Esophagus (tissue), 2 donors: ENCODE measurements at regions not wholly inside any gene's neighbourhood (a gene's known extent, or its start where the extent isn't known, plus 50 kb on each side); places are given as distances from the start of the nearest gene placed in this dataset.
A peak's percentile ranks its signal among the peaks of the same experiment; 100 is the strongest.

Experiments used
- H3K27ac ChIP-seq, 2 donors: one replicate each; pipeline ENCODE4 v1.5.1; 2013; ENCODE audit warnings: low read depth in 2 of 2, mild to moderate bottlenecking in 2 of 2, inconsistent platforms in 1 of 2, low read length in 1 of 2, moderate library complexity in 1 of 2
- H3K27me3 ChIP-seq, 2 donors: one replicate each; pipeline ENCODE4 v1.6.1; 2013; ENCODE audit warnings: low read length in 2 of 2, control low read depth in 1 of 2, mild to moderate bottlenecking in 1 of 2; ENCODE audit not compliant: insufficient read depth in 2 of 2, control insufficient read depth in 1 of 2
- H3K36me3 ChIP-seq, 2 donors: one replicate each; pipeline ENCODE4 v1.6.1; 2013; ENCODE audit warnings: low read length in 1 of 2; ENCODE audit not compliant: control insufficient read depth in 2 of 2, insufficient read depth in 2 of 2
- H3K4me1 ChIP-seq, 2 donors: one replicate each; pipeline ENCODE4 v1.6.1; 2013; ENCODE audit warnings: low read length in 1 of 2; ENCODE audit not compliant: control insufficient read depth in 2 of 2, insufficient read depth in 2 of 2
- H3K4me3 ChIP-seq, 2 donors: one replicate each; pipeline ENCODE4 v1.5.1; 2013; ENCODE audit warnings: low read length in 2 of 2, mild to moderate bottlenecking in 2 of 2, low read depth in 1 of 2, moderate library complexity in 1 of 2
- H3K9me3 ChIP-seq, 2 donors: one replicate each; pipeline ENCODE4 v1.6.1; 2013; ENCODE audit warnings: mild to moderate bottlenecking in 2 of 2, low read depth in 1 of 2, low read length in 1 of 2, moderate library complexity in 1 of 2; ENCODE audit not compliant: control insufficient read depth in 2 of 2, insufficient read depth in 1 of 2
- WGBS, 2 donors: extraction: QIAGEN DNeasy Blood & Tissue Kit; methylation state at CpG; one replicate each; pipeline ENCODE4 v1.1.7; 2013; 5-methylcytosine and 5-hydroxymethylcytosine counted together
- donor health status: healthy with polysubstance abuse.
- donor health status: Bipolar disorder and iron deficiency.

DNA sequence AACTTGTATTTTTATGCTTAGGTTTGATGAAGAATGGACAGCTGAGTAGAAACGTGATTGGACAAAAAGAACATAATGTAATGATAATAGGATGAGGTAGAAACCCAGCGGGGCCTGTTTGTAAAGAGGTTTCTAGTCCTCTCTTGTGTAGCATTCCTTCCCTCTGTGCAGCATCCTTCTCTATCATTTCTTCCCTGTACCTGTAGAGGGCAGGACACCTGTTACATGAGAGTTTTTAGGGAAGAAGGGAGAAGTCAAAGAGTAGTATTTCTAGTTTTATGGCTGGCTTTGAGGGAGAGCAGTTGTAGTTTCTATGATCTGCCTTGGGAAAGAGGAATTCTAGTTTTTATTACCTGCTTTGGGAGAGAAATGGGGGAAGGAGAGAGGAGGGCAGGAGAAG is 162.1 kb upstream of the FST start:
- Histone ChIP-seq H3K9me3 (no peaks in the 10 kb centered on the region), H3K27me3 (no peaks in the 10 kb centered on the region), H3K4me3 (no peak overlapping the region), H3K27ac (no peak overlapping the region), H3K36me3 (no peaks in the 10 kb centered on the region), H3K4me1 (no peaks in the 10 kb centered on the region)
- 56 to 66% methylated on average over 2 of the region's 2 CpGs for WGBS, 2 donors

DNA sequence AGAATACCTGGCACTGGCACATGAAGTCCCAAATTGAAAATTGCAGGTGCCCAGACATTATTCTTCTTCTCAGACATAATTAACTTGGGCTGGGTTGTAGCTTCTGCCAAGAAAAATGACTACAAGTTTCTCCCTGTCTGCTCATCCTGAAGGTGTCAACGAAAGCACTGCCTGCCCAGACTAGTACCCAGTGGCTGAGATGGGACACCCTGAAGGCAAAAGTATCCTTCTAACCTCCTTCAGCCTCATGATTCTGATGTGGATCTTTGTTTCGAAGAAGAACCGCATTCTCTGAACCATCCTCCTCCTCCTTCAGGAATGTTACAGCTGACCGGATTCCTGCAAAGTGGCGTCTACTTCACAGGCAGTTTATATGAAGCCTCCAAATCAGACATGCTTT is 161.1 kb upstream of the FST start:
- Histone ChIP-seq H3K4me3 (no peak overlapping the region), H3K36me3 (no peaks in the 10 kb centered on the region), H3K27ac (no peak overlapping the region), H3K27me3 (no peaks in the 10 kb centered on the region), H3K4me1 (peaks cover 0 to 2% of the 10 kb centered on the region in 2 donors), H3K9me3 (no peaks in the 10 kb centered on the region)
- 40 to 71% methylated on average over 5 of the region's 5 CpGs for WGBS, 2 donors

DNA sequence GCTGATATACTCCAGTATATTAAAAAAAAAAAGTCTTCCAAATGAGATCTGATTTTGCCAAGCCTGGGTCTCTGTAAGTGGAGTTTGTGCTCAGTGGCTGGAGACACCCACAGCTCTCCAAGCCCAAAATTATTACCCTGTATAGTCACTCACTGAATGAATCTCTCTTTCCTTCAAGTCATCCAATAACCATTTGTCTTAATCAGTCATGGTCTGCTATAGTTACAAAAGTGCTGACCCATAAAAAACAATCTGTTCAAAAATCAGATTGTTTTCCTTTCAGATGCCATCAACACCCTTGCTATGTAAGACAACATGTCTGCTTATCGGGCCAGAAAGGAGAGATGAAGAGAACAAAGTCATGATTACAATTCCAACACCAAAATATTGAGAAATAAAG is 159.4 kb upstream of the FST start:
- no peak overlapping the region for H3K4me3 ChIP-seq
- no peaks in the 10 kb centered on the region for H3K27me3 ChIP-seq
- H3K36me3 ChIP-seq = no peaks in the 10 kb centered on the region
- no peak overlapping the region for H3K27ac ChIP-seq
- H3K9me3 ChIP-seq = no peaks in the 10 kb centered on the region
- H3K4me1 ChIP-seq = peaks cover 0 to 2% of the 10 kb centered on the region in 2 donors
- WGBS, 2 donors = 77 to 81% methylated on average over 1 of the region's 1 CpG

DNA sequence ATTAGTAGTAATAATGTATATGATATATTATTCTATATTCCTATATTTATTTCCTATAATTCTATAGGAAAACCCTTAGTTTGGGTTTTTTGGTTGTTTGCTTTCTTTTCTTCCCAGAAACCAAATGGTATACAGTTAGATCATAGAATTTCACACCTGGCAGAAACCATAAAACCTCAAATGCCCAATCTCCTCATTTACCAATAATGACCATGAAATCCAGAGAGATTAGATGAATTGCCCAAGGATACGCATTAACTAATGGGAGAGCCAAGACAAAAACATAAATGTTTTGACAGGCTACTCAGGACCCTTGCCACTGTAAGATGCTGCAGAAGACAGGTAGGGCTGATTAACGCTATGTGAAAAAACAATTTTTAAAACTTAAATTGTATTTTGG is 158.7 kb upstream of the FST start:
- no peaks in the 10 kb centered on the region for H3K27me3 ChIP-seq
- peaks cover 0 to 2% of the 10 kb centered on the region in 2 donors for H3K4me1 ChIP-seq
- H3K36me3 ChIP-seq = no peaks in the 10 kb centered on the region
- H3K4me3 ChIP-seq = no peak overlapping the region
- no peaks in the 10 kb centered on the region for H3K9me3 ChIP-seq
- no peak overlapping the region for H3K27ac ChIP-seq
- 84 to 85% methylated on average over 2 of the region's 2 CpGs for WGBS, 2 donors

DNA sequence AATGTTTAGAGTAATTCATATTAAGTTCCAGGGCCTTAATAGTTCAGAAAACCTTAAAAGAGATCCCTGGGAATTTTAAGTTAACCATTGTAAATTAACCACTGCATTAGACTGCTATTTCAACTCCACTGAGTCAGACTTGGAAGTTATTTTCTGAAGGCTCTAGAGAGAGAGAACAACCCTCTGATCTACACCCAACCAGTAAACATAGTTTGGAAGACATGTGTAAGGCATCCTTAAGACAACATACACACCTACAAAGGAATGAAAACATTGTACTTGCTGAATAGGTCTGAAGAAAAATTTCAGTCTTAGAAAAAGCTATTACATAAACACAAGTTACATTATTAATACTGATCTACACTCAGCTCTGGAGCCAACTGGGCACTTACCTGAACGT is 158.2 kb upstream of the FST start:
- WGBS, 2 donors = 34 to 50% methylated on average over 1 of the region's 1 CpG
- Histone ChIP-seq H3K4me1 (peaks cover 0 to 2% of the 10 kb centered on the region in 2 donors), H3K27ac (no peak overlapping the region)

DNA sequence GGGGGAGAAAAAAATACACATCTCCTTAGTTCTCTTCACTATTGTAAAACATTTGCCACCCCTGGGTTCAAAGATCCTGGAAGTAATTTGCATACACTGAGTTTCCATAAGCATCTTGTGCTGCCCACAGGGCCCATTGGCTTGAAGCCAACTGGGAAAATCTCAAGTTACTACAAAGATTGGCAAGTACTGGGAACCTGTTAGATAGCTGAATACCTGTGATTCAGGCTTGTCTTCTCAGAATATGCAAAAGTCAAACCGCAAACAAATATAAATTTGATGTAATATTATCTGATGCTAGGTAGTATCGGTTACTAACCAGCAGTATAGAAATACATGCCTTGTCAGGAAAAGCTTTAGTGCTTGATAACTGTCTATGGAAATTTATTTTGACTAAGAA is 156.9 kb upstream of the FST start:
- Histone ChIP-seq H3K4me3 (no peak overlapping the region), H3K36me3 (no peaks in the 10 kb centered on the region), H3K27ac (peak overlapping the region in 1 of 2 donors; percentile 27), H3K9me3 (no peaks in the 10 kb centered on the region), H3K4me1 (peaks cover 0 to 2% of the 10 kb centered on the region in 2 donors), H3K27me3 (no peaks in the 10 kb centered on the region)
- WGBS, 2 donors = 65 to 70% methylated on average over 2 of the region's 2 CpGs

More for the DNA sequence above, 158.2 kb upstream of the FST start:
- no peak overlapping the region for H3K4me3 ChIP-seq
- no peaks in the 10 kb centered on the region for H3K36me3 ChIP-seq
- H3K9me3 ChIP-seq = no peaks in the 10 kb centered on the region
- H3K27me3 ChIP-seq = no peaks in the 10 kb centered on the region

DNA sequence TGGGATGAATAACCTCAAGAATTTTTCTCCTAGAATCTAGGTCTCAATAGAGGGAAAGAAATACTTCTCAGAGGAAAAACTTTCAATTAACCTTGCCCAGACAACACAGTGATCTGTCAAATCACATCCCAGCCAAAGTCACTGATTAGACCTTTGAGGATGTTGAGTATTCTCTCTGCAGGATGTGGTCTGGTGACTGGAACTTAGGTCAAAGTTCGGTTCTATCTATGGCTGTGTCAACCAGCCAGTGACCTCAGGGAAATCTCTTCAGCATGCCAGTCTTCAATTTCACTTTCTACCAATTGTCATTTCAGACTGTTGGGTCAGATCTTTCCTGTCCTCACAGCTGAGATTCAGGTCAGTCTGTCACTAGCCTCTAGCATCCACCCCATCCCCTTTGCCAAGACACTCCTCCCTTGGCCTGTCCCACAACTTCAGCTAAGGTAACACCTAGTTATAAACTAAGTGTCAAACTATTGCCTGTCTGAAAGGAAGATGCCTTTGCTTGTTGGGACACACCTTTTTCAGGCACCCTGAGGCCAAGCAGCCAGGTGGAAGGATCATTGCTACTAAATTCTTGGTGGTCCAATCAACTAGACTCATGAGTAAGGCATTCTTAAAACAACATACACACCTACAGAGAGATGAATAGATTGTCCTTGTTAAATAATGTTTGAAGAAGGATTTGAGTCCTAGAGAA is 156.3 kb upstream of the FST start:
- 33 to 47% methylated on average over 1 of the region's 1 CpG for WGBS, 2 donors
- H3K4me1 ChIP-seq = peaks cover 0 to 2% of the 10 kb centered on the region in 2 donors
- H3K27ac ChIP-seq = peak overlapping the region; percentile 33 to 47

DNA sequence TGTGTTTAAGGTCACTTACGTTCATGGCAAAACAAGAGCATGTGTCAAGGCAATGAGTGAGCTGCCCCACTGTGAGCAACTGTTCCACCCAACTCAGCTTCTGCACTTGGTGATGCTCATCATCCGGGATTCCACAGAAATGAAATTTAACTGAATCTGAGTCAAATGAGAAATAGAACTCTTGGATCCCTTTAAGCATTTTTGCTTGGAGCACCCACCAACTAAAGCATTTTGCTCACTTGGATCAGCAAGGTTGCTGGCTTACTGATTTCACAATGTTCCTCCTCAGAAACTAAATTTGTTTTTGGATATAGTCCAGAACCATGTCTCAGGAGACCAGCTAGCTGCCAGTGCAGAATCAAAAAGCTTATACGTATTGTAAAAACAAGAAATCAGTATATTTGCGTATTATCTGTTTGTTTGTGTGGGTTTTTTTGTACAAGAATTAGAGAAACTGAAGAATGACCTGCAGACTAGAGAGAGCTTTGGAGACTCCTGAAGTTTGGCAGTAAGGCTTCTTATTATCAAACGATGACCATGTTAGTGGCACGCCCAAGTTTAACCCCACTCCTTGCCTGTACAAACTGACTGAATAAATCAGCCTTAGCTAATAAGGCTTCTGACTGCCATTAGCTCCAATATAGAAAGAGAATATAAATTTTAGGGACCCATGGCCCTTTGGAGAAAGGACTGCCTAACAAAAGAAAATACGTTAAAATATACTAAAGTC is 153.8 kb upstream of the FST start:
- H3K4me3 ChIP-seq = no peak overlapping the region
- H3K4me1 ChIP-seq = peaks cover 0 to 2% of the 10 kb centered on the region in 2 donors
- no peaks in the 10 kb centered on the region for H3K9me3 ChIP-seq
- WGBS, 2 donors = 55 to 66% methylated on average over 7 of the region's 7 CpGs
- no peaks in the 10 kb centered on the region for H3K36me3 ChIP-seq
- H3K27ac ChIP-seq = no peak overlapping the region
- no peaks in the 10 kb centered on the region for H3K27me3 ChIP-seq

More for the DNA sequence above, 156.3 kb upstream of the FST start:
- Histone ChIP-seq H3K9me3 (no peaks in the 10 kb centered on the region), H3K4me3 (no peak overlapping the region), H3K36me3 (no peaks in the 10 kb centered on the region), H3K27me3 (no peaks in the 10 kb centered on the region)

DNA sequence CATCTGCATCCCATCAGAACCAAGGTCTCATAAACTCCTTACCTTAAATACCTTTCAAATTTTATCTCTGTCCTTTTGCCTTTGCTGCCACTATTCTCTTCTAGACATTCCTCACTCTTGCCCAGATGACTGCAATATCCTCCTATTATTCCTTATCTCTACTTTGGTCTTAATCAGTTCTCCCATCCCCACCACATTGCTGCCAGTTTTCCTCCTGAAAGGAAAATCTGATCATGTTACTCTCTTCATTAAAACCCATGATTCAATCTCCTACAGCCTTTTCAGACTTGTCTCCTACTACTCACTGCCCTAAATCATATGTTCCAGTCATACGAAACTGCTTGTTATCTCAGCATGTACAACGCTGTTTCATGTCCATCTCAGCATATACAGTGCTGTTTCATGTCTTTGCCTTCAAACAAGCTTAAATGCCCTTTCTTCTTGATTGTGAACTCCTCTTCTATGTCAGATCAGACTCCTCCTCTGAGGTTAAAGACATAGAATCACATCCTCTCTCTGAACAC is 152.6 kb upstream of the FST start:
- peaks cover 0 to 2% of the 10 kb centered on the region in 2 donors for H3K4me1 ChIP-seq
- no peak overlapping the region for H3K4me3 ChIP-seq
- no peak overlapping the region for H3K27ac ChIP-seq
- H3K9me3 ChIP-seq = no peaks in the 10 kb centered on the region
- no peaks in the 10 kb centered on the region for H3K36me3 ChIP-seq
- no peaks in the 10 kb centered on the region for H3K27me3 ChIP-seq
- 82% methylated on average over 2 of the region's 2 CpGs for WGBS, 2 donors
